GM18868 (cell line): ENCODE measurements at regions not wholly inside any gene's neighbourhood (a gene's known extent, or its start where the extent isn't known, plus 50 kb on each side); places are given as distances from the start of the nearest gene placed in this dataset.
"Not testable (repeated sequence)": the region's sequence is repeated elsewhere in the genome, so short reads cannot be mapped to it uniquely, and the experiment has no call there.

ENCODE experiments used
- ATAC-seq: cut with Tn5 transposase; IDR thresholded peaks from one replicate; pipeline ENCODE4 v1.9.1; 2021; ENCODE audit warnings: mild to moderate bottlenecking, moderate library complexity; ENCODE audit not compliant: unreplicated experiment

GRCh38 chr6:965343-965742, 272.4 kb upstream of the EXOC2 start:
- no peak for ATAC-seq

GRCh38 chr6:963456-963855, 270.5 kb upstream of the EXOC2 start:
- ATAC-seq = no peak

GRCh38 chr6:961407-961960, 268.5 kb upstream of the EXOC2 start:
- ATAC-seq = no peak

GRCh38 chr6:960356-960755, 267.4 kb upstream of the EXOC2 start:
- ATAC-seq = no peak

- no peak for ATAC-seq
These were observed 265.5 kb upstream of the EXOC2 start for GRCh38 chr6:958488-958887.

GRCh38 chr6:951399-952181, 258.7 kb upstream of the EXOC2 start:
- no peak for ATAC-seq

GRCh38 chr6:947235-947934, 254.4 kb upstream of the EXOC2 start:
- ATAC-seq = no peak

- ATAC-seq = no peak
These were observed 253.6 kb upstream of the EXOC2 start for GRCh38 chr6:946546-946945.

GRCh38 chr6:939526-940252, 246.8 kb upstream of the EXOC2 start:
- ATAC-seq = no peak

GRCh38 chr6:938916-939315, 246.0 kb upstream of the EXOC2 start:
- ATAC-seq = no peak

- no peak for ATAC-seq
These were observed 245.4 kb upstream of the EXOC2 start for GRCh38 chr6:938271-938905.

GRCh38 chr6:935582-935981, 242.6 kb upstream of the EXOC2 start:
- ATAC-seq = no peak

- no peak for ATAC-seq
These were observed 241.7 kb upstream of the EXOC2 start for GRCh38 chr6:934686-935085.

GRCh38 chr6:931919-932318, 239.0 kb upstream of the EXOC2 start:
- ATAC-seq = not testable (repeated sequence)

- no peak for ATAC-seq
These were observed 234.2 kb upstream of the EXOC2 start for GRCh38 chr6:927157-927556.

GRCh38 chr6:925656-926213, 232.8 kb upstream of the EXOC2 start:
- ATAC-seq = no peak

- no peak for ATAC-seq
These were observed 231.7 kb upstream of the EXOC2 start for GRCh38 chr6:924661-925060.

- ATAC-seq = no peak
These were observed 228.5 kb upstream of the EXOC2 start for GRCh38 chr6:921400-921799.

GRCh38 chr6:920512-920911, 227.6 kb upstream of the EXOC2 start:
- ATAC-seq = no peak

- ATAC-seq = no peak
These were observed 226.6 kb upstream of the EXOC2 start for GRCh38 chr6:919500-919899.

- no peak for ATAC-seq
These were observed 225.0 kb upstream of the EXOC2 start for GRCh38 chr6:917939-918338.
